ENCODE measurements at regions not wholly inside any gene's neighbourhood (a gene's known extent, or its start where the extent isn't known, plus 50 kb on each side); places are given as distances from the start of the nearest gene placed in this dataset.

DNA sequence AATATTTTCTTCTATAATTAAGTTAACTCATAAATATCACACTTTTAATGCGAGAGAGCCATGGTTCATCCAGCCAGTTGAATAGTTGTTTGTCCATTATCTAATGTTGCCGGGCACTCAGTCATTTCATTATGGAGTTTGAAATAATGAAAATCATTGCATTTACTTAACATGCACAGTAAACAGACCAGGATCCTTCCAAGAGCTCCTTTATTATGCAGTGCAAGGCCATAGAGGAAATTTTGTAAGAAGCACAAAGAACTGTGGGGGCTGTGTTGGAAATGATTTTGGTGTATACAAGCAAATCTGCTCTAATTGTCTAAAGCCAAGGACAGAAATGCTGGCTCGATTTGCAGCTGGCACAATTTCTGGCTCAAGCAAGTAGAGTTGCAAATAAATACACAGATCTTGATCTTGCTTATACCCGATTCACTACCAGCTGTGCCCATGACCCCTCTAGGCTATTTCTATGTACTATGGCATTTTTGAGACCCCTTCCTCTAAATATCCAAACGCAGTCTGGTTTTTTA lies 400.3 kb upstream of the HNRNPA3 start:
- TF ChIP-seq CEBPB (IDR thresholded peaks at IDR 0.05), result no peak
- no peak for TF ChIP-seq RAD21 (IDR thresholded peaks at IDR 0.05; ENCODE audit: low read depth)
- TF ChIP-seq YY1 (IDR thresholded peaks at IDR 0.05; ENCODE audit: low read depth), result no peak
- TF ChIP-seq FOXM1 (IDR thresholded peaks at IDR 0.05; ENCODE audit: borderline replicate concordance, low read depth), result no peak
- TF ChIP-seq REST (IDR thresholded peaks at IDR 0.05; ENCODE audit: low read depth), result no peak
- TF ChIP-seq, protein P1, sequence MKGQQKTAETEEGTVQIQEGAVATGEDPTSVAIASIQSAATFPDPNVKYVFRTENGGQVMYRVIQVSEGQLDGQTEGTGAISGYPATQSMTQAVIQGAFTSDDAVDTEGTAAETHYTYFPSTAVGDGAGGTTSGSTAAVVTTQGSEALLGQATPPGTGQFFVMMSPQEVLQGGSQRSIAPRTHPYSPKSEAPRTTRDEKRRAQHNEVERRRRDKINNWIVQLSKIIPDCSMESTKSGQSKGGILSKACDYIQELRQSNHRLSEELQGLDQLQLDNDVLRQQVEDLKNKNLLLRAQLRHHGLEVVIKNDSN (IDR thresholded peaks at IDR 0.05), result no peak
